ENCODE measurements at regions not wholly inside any gene's neighbourhood (a gene's known extent, or its start where the extent isn't known, plus 50 kb on each side); places are given as distances from the start of the nearest gene placed in this dataset.

DNA sequence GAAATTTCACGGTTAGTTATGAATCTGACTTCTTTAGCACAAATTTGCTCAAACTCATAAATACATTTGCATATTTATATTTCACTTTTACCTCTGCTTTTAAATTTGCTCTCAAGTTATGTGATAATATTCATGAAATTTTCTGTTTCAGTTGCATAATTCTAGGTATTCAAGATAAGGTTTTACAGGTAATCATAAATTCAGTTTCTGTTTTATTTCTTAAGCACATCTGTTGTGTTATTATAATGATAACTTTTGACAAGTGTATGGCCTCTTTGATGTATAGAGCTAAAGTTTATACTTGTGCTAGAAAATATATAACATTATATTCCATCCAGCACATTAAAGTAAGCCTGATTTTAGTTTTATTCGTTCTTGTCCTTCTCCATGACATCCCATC is 308.1 kb downstream of the SLC7A11 start:
- intact Hi-C loops (cut with DNase I) = no loop called here
- no peak overlapping the region for H3K9ac ChIP-seq (ENCODE audit: low read length in 3 of 3)
- no peaks in the 10 kb centered on the region for H3K4me1 ChIP-seq (ENCODE audit: control insufficient read depth in 2 of 3, insufficient read depth in 2 of 3, low read depth in 1 of 3, low read length in 3 of 3)
- no peaks in the 10 kb centered on the region for H3K36me3 ChIP-seq (ENCODE audit: control insufficient read depth in 2 of 3, insufficient read depth in 3 of 3, low read length in 3 of 3)
- H3K27me3 ChIP-seq (ENCODE audit: control insufficient read depth, insufficient read depth, low read length) = no peaks in the 10 kb centered on the region
- H3K27ac ChIP-seq (ENCODE audit: low read depth in 2 of 2, low read length in 2 of 2) = no peak overlapping the region
- FAIRE-seq (no peak), DNase-seq (no peak)
- TF ChIP-seq, protein P1, sequence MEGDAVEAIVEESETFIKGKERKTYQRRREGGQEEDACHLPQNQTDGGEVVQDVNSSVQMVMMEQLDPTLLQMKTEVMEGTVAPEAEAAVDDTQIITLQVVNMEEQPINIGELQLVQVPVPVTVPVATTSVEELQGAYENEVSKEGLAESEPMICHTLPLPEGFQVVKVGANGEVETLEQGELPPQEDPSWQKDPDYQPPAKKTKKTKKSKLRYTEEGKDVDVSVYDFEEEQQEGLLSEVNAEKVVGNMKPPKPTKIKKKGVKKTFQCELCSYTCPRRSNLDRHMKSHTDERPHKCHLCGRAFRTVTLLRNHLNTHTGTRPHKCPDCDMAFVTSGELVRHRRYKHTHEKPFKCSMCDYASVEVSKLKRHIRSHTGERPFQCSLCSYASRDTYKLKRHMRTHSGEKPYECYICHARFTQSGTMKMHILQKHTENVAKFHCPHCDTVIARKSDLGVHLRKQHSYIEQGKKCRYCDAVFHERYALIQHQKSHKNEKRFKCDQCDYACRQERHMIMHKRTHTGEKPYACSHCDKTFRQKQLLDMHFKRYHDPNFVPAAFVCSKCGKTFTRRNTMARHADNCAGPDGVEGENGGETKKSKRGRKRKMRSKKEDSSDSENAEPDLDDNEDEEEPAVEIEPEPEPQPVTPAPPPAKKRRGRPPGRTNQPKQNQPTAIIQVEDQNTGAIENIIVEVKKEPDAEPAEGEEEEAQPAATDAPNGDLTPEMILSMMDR (IDR thresholded peaks at IDR 0.05; ENCODE audit: borderline replicate concordance, extremely low read depth, insufficient read depth) = no peak
- no peak overlapping the region for H3K4me3 ChIP-seq (ENCODE audit: low read length in 3 of 3)
- no peaks in the 10 kb centered on the region for H3K9me3 ChIP-seq (ENCODE audit: control insufficient read depth in 2 of 3, insufficient read depth in 1 of 3, low read length in 3 of 3)

DNA sequence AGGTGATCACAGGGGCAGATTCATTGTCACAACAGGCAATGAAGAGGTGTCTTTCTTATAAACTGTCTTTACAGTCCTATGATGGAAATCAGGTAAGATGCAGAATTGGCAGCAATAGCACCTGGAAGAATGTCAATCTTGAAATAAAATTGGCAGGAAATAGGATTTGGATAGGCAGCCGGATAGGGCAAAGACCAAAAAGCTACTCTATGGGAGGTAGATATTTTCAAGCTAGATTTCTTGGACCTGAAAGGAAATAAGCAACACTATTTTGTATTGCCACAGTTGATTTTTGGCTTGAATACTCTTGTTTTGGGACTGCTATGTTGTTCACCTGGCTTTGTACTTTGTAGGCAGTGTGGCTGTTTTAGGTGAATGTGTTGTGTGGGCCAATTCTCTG is 314.2 kb downstream of the SLC7A11 start:
- H3K36me3 ChIP-seq (ENCODE audit: control insufficient read depth in 2 of 3, insufficient read depth in 3 of 3, low read length in 3 of 3) = no peaks in the 10 kb centered on the region
- intact Hi-C loops (cut with DNase I) = no loop called here
- no peak overlapping the region for H3K9ac ChIP-seq (ENCODE audit: low read length in 3 of 3)
- H3K4me1 ChIP-seq (ENCODE audit: control insufficient read depth in 2 of 3, insufficient read depth in 2 of 3, low read depth in 1 of 3, low read length in 3 of 3) = no peaks in the 10 kb centered on the region
- H3K4me3 ChIP-seq (ENCODE audit: low read length in 3 of 3) = no peak overlapping the region
- DNase-seq (no peak), FAIRE-seq (no peak)
- H3K9me3 ChIP-seq (ENCODE audit: control insufficient read depth in 2 of 3, insufficient read depth in 1 of 3, low read length in 3 of 3) = no peaks in the 10 kb centered on the region
- H3K27me3 ChIP-seq (ENCODE audit: control insufficient read depth, insufficient read depth, low read length) = no peaks in the 10 kb centered on the region
- TF ChIP-seq, protein P1 (IDR thresholded peaks at IDR 0.05; ENCODE audit: borderline replicate concordance, extremely low read depth, insufficient read depth) = no peak
- no peak overlapping the region for H3K27ac ChIP-seq (ENCODE audit: low read depth in 2 of 2, low read length in 2 of 2)

DNA sequence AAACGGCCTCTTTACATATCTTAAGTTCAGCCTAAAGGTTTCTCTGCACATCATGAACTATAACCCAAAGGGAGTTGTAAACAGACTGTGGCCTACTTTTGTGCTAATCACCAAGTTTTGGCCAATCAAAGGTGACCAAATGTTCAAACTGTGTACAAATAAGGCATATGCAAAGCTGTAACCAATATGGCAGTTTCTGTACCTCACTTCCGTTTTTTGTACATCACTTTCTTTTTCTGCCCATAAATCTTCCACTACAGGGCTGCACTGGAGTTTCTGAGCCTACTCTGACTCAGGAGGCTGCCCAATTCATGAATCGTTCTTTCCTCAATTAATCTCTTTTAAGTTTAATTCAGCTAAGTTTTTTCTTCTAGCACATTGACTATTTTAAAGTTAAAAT is 318.7 kb downstream of the SLC7A11 start:
- Histone ChIP-seq H3K27ac (ENCODE audit: low read depth in 2 of 2, low read length in 2 of 2) (no peak overlapping the region), H3K27me3 (ENCODE audit: control insufficient read depth, insufficient read depth, low read length) (no peaks in the 10 kb centered on the region), H3K9ac (ENCODE audit: low read length in 3 of 3) (no peak overlapping the region), H3K9me3 (ENCODE audit: control insufficient read depth in 2 of 3, insufficient read depth in 1 of 3, low read length in 3 of 3) (no peaks in the 10 kb centered on the region), H3K4me1 (ENCODE audit: control insufficient read depth in 2 of 3, insufficient read depth in 2 of 3, low read depth in 1 of 3, low read length in 3 of 3) (no peaks in the 10 kb centered on the region), H3K4me3 (ENCODE audit: low read length in 3 of 3) (no peak overlapping the region), H3K36me3 (ENCODE audit: control insufficient read depth in 2 of 3, insufficient read depth in 3 of 3, low read length in 3 of 3) (no peaks in the 10 kb centered on the region)
- TF ChIP-seq, protein P1 (IDR thresholded peaks at IDR 0.05; ENCODE audit: borderline replicate concordance, extremely low read depth, insufficient read depth) = no peak
- DNase-seq (no peak), FAIRE-seq (no peak)
- intact Hi-C loops (cut with DNase I) = no loop called here

DNA sequence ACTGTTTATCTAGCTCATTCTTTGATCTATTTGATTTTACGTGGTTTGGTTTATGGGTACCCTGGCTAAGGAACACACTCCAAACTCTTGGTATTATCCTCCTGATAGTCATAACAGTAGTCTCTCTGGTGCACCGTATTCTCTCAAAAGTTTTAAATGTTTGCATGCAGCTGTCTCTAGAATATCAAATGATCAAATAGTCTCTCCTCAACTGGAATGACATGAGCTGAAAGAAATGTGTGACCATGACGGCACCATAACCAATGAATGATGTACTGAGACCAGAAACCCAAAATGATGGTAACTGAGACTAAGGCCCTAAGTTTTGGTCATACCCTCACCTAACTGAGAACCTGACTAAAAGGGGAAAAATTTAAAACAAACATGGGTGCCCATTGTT is 319.4 kb downstream of the SLC7A11 start:
- TF ChIP-seq, protein P1 (IDR thresholded peaks at IDR 0.05; ENCODE audit: borderline replicate concordance, extremely low read depth, insufficient read depth) = no peak

More for the DNA sequence above, 319.4 kb downstream of the SLC7A11 start:
- Histone ChIP-seq H3K36me3 (ENCODE audit: control insufficient read depth in 2 of 3, insufficient read depth in 3 of 3, low read length in 3 of 3) (no peaks in the 10 kb centered on the region), H3K27me3 (ENCODE audit: control insufficient read depth, insufficient read depth, low read length) (no peaks in the 10 kb centered on the region), H3K9me3 (ENCODE audit: control insufficient read depth in 2 of 3, insufficient read depth in 1 of 3, low read length in 3 of 3) (no peaks in the 10 kb centered on the region), H3K27ac (ENCODE audit: low read depth in 2 of 2, low read length in 2 of 2) (no peak overlapping the region), H3K9ac (ENCODE audit: low read length in 3 of 3) (no peak overlapping the region), H3K4me3 (ENCODE audit: low read length in 3 of 3) (no peak overlapping the region), H3K4me1 (ENCODE audit: control insufficient read depth in 2 of 3, insufficient read depth in 2 of 3, low read depth in 1 of 3, low read length in 3 of 3) (no peaks in the 10 kb centered on the region)
- FAIRE-seq (no peak), DNase-seq (no peak)
- intact Hi-C loops (cut with DNase I) = no loop called here

Data from kidney (tissue), 13 donors.